A549 (cell line): ENCODE measurements at regions not wholly inside any gene's neighbourhood (a gene's known extent, or its start where the extent isn't known, plus 50 kb on each side); places are given as distances from the start of the nearest gene placed in this dataset.

Experiments used
- CEBPB ChIP-seq, 2 experiments: fragments of >200 bp in 1 of 2; sonication (Bioruptor Twin) in 1 of 2; formaldehyde crosslinking in 1 of 2; IDR thresholded peaks; 2 replicates each; pipeline ENCODE4 v1.6.1; 2012 to 2016
- CTCF ChIP-seq: fragments of >200 bp; sonication (Bioruptor Twin); formaldehyde crosslinking; IDR thresholded peaks from 3 replicates; pipeline ENCODE4 v1.5.1; 2016

DNA sequence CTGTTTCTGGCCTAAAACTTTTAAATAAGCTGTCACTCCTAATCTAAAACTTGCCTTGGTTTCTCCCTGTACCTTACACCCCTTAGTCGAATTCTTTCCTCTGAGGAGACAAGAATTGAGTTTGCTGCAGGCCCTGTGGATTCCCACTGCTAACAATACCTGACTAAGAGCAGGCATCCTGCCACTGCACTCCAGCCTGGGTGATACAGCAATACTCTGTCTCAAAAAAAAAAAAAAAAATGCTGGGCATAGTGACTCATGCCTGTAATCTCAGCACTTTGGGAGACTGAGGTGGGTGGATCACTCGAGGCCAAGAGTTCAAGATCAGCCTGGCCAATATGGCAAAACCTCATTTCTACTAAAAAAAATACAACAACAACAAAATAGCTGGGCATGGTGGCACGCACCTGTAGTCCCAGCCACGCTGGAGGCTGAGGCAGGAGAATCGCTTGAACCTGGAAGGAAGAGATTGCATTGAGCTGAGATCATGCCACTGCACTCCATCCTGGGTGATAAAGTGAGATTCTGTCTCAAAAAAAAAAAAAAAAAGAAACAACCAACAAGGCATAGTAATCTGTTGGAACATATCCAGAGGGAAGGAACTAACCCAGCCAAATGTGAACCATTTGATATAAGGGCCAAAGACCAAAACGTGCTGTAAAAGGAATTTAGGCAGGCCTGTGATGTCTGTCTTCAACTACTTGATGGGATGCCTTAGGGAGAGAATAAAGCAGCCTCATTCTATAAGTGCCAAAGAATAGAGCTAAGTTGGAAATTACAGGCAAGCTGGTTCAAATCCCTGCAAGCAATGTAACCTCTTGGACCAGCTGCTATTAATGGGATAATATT is 732.7 kb upstream of the AUTS2 start:
- no peak for TF ChIP-seq CTCF
- no peak for TF ChIP-seq CEBPB (IDR thresholded peaks at IDR 0.05)
